B cell (primary cell): ENCODE measurements at regions not wholly inside any gene's neighbourhood (a gene's known extent, or its start where the extent isn't known, plus 50 kb on each side); places are given as distances from the start of the nearest gene placed in this dataset.

Source experiments
- ATAC-seq: fragments of 200-7000 bp; cut with Tn5 transposase; one replicate; pipeline ENCODE4 v1.10.0; 2021; ENCODE audit warnings: low read depth, mild to moderate bottlenecking, moderate number of reproducible peaks, moderate library complexity
- CTCF ChIA-PET: fragments of 350-600 bp; sonication (Branson Sonifier 250); formaldehyde crosslinking; loops from one replicate; lab custom pipeline; 2021; ENCODE audit warnings: antibody characterized with exemption, inconsistent platforms; lab: Charles Lee
- POLR2A ChIA-PET: fragments of 350-600 bp; sonication (Branson Sonifier 250); formaldehyde crosslinking; loops from one replicate; lab custom pipeline; 2021; ENCODE audit warnings: antibody characterized with exemption; lab: Charles Lee
- DNase-seq: peaks from one replicate; pipeline ENCODE4 v3.0.0; 2013
- H2AFZ ChIP-seq: 2 replicates; pipeline ENCODE4 v1.6.1; 2012; ENCODE audit warnings: mild to moderate bottlenecking, low read depth, low read length; ENCODE audit not compliant: insufficient read depth, poor library complexity, severe bottlenecking
- H3K27ac ChIP-seq, 2 donors: 1 replicate in 1 of 2; 2 replicates in 1 of 2; pipeline ENCODE4 v1.5.1; 2012 to 2013; ENCODE audit warnings: low read length in 2 of 2, mild to moderate bottlenecking in 2 of 2, moderate library complexity in 1 of 2
- H3K27me3 ChIP-seq, 4 experiments: fragments of 200-600 bp in 1 of 4; sonication (generic) in 1 of 4; replicated peaks in 1 of 4; 1 replicate in 2 of 4; 2 replicates in 2 of 4; pipeline versions ENCODE4 v1.6.1 to v1.7.0; 2013 to 2016; ENCODE audit warnings: low read length in 3 of 4, mild to moderate bottlenecking in 2 of 4, mixed read lengths in 1 of 4, moderate library complexity in 1 of 4; ENCODE audit not compliant: insufficient read depth in 4 of 4, control insufficient read depth in 3 of 4; ENCODE audit errors: control extremely low read depth in 1 of 4
- H3K36me3 ChIP-seq, 2 experiments: replicated peaks in 1 of 2; 1 replicate in 1 of 2; 2 replicates in 1 of 2; pipeline versions ENCODE4 v1.6.1 to v1.7.1; 2013; ENCODE audit warnings: low read length in 1 of 2; ENCODE audit not compliant: insufficient read depth in 2 of 2, control insufficient read depth in 1 of 2; ENCODE audit errors: control extremely low read depth in 1 of 2, extremely low read depth in 1 of 2
- H3K4me1 ChIP-seq, 2 donors: fragments of 200-600 bp in 1 of 2; sonication (generic) in 1 of 2; 1 replicate in 1 of 2; 2 replicates in 1 of 2; pipeline versions ENCODE4 v1.5.1 to v1.6.1; 2013 to 2017; ENCODE audit warnings: low read length in 2 of 2; ENCODE audit not compliant: control insufficient read depth in 2 of 2, insufficient read depth in 2 of 2
- H3K4me2 ChIP-seq: replicated peaks from 2 replicates; pipeline ENCODE3; 2012; ENCODE audit warnings: mild to moderate bottlenecking, low read depth, low read length; ENCODE audit not compliant: poor library complexity, severe bottlenecking
- H3K4me3 ChIP-seq, 5 experiments: fragments of 200-600 bp in 1 of 5; sonication (generic) in 1 of 5; 1 replicate in 3 of 5; 2 replicates in 2 of 5; pipeline versions ENCODE4 v1.5.1 to v1.7.0; 2011 to 2016; ENCODE audit warnings: low read length in 4 of 5, mild to moderate bottlenecking in 4 of 5, low read depth in 2 of 5, control low read depth in 1 of 5, moderate library complexity in 1 of 5; ENCODE audit not compliant: insufficient read depth in 1 of 5; ENCODE audit errors: control extremely low read depth in 1 of 5, extremely low read depth in 1 of 5
- H3K79me2 ChIP-seq: fragments of 200-600 bp; sonication (generic); one replicate; pipeline ENCODE4 v1.6.0; 2016; ENCODE audit warnings: low read length; ENCODE audit not compliant: control insufficient read depth, insufficient read depth
- H3K9ac ChIP-seq: fragments of 200-600 bp; sonication (generic); 2 replicates; pipeline ENCODE4 v1.6.1; 2017; ENCODE audit warnings: mild to moderate bottlenecking, low read length, moderate library complexity
- H3K9me3 ChIP-seq, 3 donors: one replicate each; pipeline versions ENCODE4 v1.6.1 to v1.7.1; 2013; ENCODE audit warnings: low read length in 2 of 3; ENCODE audit not compliant: control insufficient read depth in 2 of 3, insufficient read depth in 1 of 3; ENCODE audit errors: control extremely low read depth in 1 of 3
- H4K20me1 ChIP-seq: 2 replicates; pipeline ENCODE4 v1.6.0; 2012; ENCODE audit warnings: mild to moderate bottlenecking, low read length; ENCODE audit not compliant: insufficient read depth, control insufficient read depth, poor library complexity, severe bottlenecking
- H3K27ac Mint-ChIP-seq: one replicate; pipeline ENCODE4 v1.8.0; 2021; ENCODE audit warnings: mixed read lengths
- H3K27me3 Mint-ChIP-seq: one replicate; pipeline ENCODE4 v1.8.0; 2021; ENCODE audit warnings: mixed read lengths
- H3K4me1 Mint-ChIP-seq: one replicate; pipeline ENCODE4 v1.8.0; 2021; ENCODE audit warnings: mixed read lengths
- H3K4me3 Mint-ChIP-seq: one replicate; pipeline ENCODE4 v1.8.0; 2021; ENCODE audit warnings: mixed read lengths
- H3K9me3 Mint-ChIP-seq: one replicate; pipeline ENCODE4 v1.8.0; 2022; ENCODE audit warnings: mixed read lengths; ENCODE audit not compliant: insufficient read depth
- CTCF ChIP-seq: fragments of 200-600 bp; IDR thresholded peaks from one replicate; pipeline ENCODE4 v1.8.0; 2022; ENCODE audit warnings: antibody characterized with exemption, mild to moderate bottlenecking
- EZH2 ChIP-seq: IDR thresholded peaks from 2 replicates; pipeline ENCODE4 v1.6.1; 2012; ENCODE audit warnings: borderline replicate concordance, low read depth, mild to moderate bottlenecking, moderate library complexity, low read length; ENCODE audit not compliant: insufficient read depth, poor library complexity, severe bottlenecking
- WGBS: methylation state at CpG from one replicate; pipeline ENCODE4 v1.1.5; 2013; ENCODE audit warnings: missing lambda C conversion rate; ENCODE audit not compliant: insufficient coverage; 5-methylcytosine and 5-hydroxymethylcytosine counted together
- intact Hi-C: fragments of 100-400 bp; cut with micrococcal nuclease; formaldehyde crosslinking; loops from one replicate; pipeline ENCODE4 v1.10.0; 2022

GRCh38 chr6:154591234-154591633 lies 80.7 kb upstream of the CNKSR3 start:
- H2AFZ ChIP-seq, result no peak overlapping the region
- no peaks in the 10 kb centered on the region for H3K79me2 ChIP-seq
- no peaks in the 10 kb centered on the region for H3K9me3 Mint-ChIP-seq
- ChIA-PET POLR2A (no interaction called here), CTCF (no interaction called here)
- H4K20me1 ChIP-seq, result no peaks in the 10 kb centered on the region
- H3K4me3 ChIP-seq, result no peak overlapping the region
- no peak overlapping the region for H3K4me2 ChIP-seq
- no peak overlapping the region for H3K27ac Mint-ChIP-seq
- intact Hi-C loops, result no loop called here
- WGBS, result no CpG with 5 or more reads among the region's 1 CpG
- DNase-seq, result no peak
- H3K27me3 Mint-ChIP-seq, result peaks cover 3% of the 10 kb centered on the region
- no peak for ATAC-seq
- no peaks in the 10 kb centered on the region for H3K36me3 ChIP-seq
- no peak overlapping the region for H3K9ac ChIP-seq
- no peak overlapping the region for H3K27ac ChIP-seq
- H3K9me3 ChIP-seq, result no peaks in the 10 kb centered on the region
- H3K4me1 ChIP-seq, result no peaks in the 10 kb centered on the region
- no peaks in the 10 kb centered on the region for H3K4me1 Mint-ChIP-seq
- TF ChIP-seq EZH2 (no peak), CTCF (no peak)
- no peak overlapping the region for H3K4me3 Mint-ChIP-seq
- no peaks in the 10 kb centered on the region for H3K27me3 ChIP-seq

- ATAC-seq, result no peak
- 98% methylated on average over 6 of the region's 10 CpGs for WGBS
- intact Hi-C loops, result no loop called here
- CTCF ChIA-PET, result no interaction called here
- H4K20me1 ChIP-seq, result no peaks in the 10 kb centered on the region
- no peaks in the 10 kb centered on the region for H3K9me3 Mint-ChIP-seq
- H3K4me2 ChIP-seq, result no peak overlapping the region
- no peak overlapping the region for H3K4me3 ChIP-seq
- peaks cover 1% of the 10 kb centered on the region for H3K27me3 Mint-ChIP-seq
- no peak for TF ChIP-seq EZH2
- no peak for TF ChIP-seq CTCF
- no peak overlapping the region for H2AFZ ChIP-seq
- no peaks in the 10 kb centered on the region for H3K36me3 ChIP-seq
- H3K4me3 Mint-ChIP-seq, result no peak overlapping the region
- H3K27ac ChIP-seq, result no peak overlapping the region
- POLR2A ChIA-PET, result no interaction called here
- H3K4me1 ChIP-seq, result no peaks in the 10 kb centered on the region
- DNase-seq, result no peak
- H3K79me2 ChIP-seq, result no peaks in the 10 kb centered on the region
- H3K4me1 Mint-ChIP-seq, result no peaks in the 10 kb centered on the region
- no peak overlapping the region for H3K27ac Mint-ChIP-seq
- H3K27me3 ChIP-seq, result no peaks in the 10 kb centered on the region
- no peak overlapping the region for H3K9ac ChIP-seq
- no peaks in the 10 kb centered on the region for H3K9me3 ChIP-seq
These were observed 81.8 kb upstream of the CNKSR3 start for GRCh38 chr6:154592199-154592860.
